Activated T-cell treated with anti-CD3 and anti-CD28 coated beads for 24 hours (primary cell): ENCODE measurements at regions not wholly inside any gene's neighbourhood (a gene's known extent, or its start where the extent isn't known, plus 50 kb on each side); places are given as distances from the start of the nearest gene placed in this dataset.
"Not testable (repeated sequence)": the region's sequence is repeated elsewhere in the genome, so short reads cannot be mapped to it uniquely, and the experiment has no call there.

Source experiments
- DNase-seq: peaks from one replicate; pipeline ENCODE4 v3.0.0-alpha.2; 2020; ENCODE audit warnings: low read depth

DNA sequence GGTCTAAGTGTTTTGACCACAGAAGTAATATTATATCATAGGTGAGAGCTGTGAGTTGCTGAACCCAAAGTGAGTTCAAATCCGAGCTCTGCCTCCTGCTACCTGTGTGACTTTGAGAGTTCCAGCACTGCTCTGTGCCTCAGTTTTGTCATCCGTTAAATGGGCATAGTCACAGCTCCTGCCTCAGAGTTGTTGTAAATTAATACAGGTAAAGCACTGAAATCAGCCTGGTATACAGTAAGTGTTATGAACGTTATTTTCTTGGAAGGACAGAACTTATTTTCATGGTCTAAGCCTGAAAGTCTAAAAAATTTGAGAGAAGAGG is 65.4 kb upstream of the ZNF195 start:
- DNase-seq: not testable (repeated sequence)

GRCh38 chr11:3443700-3444419 is 64.9 kb upstream of the ZNF195 start:
- not testable (repeated sequence) for DNase-seq

DNA sequence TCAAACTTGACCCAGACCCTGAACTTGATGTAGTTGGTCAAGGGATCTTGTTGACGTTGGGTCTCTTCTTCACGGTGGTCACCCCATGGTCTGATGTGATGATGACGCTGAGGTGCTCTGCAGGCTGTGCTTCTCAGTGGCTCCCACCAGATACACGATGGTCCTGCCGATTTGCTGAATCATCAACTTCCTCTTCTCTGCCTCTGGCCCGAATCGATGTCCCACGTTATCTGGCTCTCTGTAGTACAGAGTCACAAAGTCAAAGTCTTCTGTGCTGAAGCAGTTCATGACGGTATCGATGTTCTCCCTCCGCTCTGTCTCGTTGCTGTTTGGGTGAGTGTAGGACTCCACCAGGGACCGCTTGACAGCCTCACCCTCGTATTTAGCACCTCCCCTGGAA is 58.5 kb upstream of the ZNF195 start:
- DNase-seq: not testable (repeated sequence)

GRCh38 chr11:3434976-3435375 is 56.0 kb upstream of the ZNF195 start:
- no peak for DNase-seq

DNA sequence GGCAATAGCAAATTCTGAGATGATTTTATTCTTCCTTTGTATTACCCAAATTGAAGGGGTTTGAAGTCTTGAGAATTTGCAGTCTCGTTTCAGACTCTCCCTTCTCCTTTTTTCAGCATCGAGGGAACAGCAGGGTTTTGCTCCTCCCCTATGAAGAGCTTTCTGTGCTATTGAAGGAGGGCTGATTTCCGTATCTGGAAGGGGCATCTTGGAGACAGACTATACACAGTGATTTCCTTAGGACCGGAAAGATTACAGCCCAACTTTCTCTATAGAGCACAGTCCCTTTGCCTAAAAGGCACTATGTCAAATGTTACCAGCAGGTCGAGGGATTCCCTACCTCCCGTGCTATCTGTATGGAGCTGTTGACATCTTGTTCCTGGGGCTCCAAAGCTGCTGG is 50.2 kb upstream of the ZNF195 start:
- DNase-seq: not testable (repeated sequence)
